Embryonic facial prominence (tissue), 1 donor: ENCODE measurements at regions not wholly inside any gene's neighbourhood (a gene's known extent, or its start where the extent isn't known, plus 50 kb on each side); places are given as distances from the start of the nearest gene placed in this dataset.

Experiments
- DNase-seq: peaks from one replicate; pipeline ENCODE4 v3.0.0-alpha.2; 2016; ENCODE audit errors: extremely low spot score

DNA sequence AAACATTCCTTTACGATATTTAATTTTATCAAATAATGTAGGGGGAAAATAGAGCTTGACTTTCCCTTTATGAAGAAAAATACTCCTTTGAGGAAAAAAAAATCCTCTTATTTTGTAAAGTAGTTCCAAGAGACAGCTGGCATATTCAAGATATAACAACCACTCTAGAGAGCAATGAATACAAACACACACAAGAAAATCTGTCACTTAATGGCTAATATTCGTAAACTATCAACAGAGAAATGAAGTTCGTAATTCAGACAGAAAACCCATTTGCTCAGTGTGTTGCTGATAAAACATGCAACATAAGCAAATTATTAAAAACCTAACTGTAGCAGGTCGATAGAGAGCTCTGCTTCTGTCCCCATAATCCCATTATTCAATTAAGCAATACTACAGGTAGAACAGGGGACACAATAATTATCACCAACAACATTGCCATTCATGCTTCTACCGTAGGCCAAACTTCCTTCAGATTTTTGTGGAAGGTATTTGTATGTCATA lies 714.4 kb upstream of the MARCKS start:
- DNase-seq: no peak

DNA sequence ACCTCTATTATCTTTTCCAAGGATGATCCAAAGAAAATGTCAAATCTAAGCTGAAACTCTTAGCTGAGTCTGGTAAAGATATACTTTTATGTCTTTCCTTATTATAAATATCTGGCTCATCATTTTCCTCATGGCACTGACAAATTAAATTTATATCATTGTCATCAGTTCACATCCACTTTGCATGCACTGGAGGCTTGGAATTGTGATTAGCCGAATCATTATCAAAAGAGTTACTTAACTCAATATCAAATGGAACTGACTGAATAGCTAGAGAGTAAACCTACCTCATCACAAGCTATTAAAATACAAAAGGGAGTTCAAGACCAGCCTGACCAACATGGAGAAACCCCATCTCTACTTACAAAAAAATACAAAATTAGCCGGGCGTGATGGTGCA lies 713.9 kb upstream of the MARCKS start:
- DNase-seq: no peak

DNA sequence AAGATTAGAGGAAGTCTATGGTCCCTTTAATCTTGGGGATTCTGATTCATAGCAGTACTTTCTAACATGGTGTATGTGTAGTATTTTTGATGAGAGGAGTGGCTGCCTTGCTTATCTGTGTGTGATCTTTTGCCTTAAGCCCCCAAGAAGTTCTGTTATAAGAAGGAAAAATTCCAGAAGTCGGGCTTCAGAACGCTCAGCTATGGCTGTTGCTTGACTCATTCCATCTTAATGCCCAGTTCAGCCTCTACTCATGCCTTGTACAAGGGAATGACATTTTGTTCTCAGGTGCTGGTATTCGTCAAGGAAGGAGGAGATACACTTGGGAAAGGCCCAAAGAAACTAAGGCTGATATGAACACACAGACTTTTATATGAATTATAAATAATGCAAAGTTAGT lies 713.0 kb upstream of the MARCKS start:
- no peak for DNase-seq

DNA sequence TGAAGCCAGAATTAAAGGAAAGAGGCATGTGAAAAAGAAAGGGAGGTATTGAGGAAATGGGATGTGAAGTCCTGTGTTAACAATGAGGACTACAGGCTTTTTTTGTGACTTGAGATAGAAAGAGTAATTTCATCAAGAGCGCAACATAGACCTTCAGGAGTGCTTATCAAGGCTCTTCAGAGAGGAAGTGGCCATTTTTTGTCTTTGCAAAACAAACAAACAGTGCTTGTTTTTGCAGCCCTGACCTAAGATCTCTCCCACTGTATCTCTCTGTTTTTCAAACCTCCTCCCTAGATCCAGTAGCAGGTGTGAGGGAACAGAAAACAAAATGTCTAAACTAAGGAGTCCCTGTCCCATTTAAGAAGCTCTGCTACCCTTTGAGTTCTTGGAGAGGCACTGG lies 710.3 kb upstream of the MARCKS start:
- DNase-seq: no peak

DNA sequence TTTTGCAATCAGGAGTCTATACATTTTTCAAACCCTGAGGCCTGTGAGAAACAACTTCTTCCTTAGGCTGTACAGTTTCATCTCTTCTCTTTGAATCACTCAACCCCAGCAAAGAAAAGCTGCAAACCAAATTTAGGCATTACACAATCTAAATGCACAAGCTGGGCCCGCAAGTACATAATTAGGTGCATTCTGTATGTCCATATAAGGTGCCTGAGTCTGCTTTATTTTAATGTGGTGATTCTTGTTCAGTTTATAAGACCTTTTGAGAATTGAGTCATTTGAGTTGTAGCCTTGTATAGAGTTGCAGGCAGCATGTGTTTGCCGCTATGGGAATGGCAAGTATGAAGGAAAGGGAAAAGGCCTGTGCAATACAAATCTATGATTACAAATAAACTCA lies 709.6 kb upstream of the MARCKS start:
- no peak for DNase-seq

DNA sequence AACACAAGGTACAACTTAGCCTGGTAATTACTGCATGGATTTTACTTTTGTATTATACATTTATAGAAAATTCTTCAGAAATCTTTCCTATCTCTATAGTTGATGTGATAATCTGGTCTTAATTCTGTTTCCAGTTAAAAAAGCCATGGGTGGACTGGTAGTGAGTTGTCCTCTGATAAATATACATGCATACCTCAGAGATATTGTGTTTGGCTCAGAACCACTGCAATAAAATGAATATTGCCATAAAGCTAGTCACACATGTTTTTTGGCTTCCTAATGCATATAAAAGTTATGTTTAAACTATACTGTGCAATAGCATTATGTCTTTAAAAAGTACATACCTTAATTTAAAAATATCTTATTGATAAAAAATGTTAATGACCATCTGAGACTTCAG lies 708.6 kb upstream of the MARCKS start:
- no peak for DNase-seq

DNA sequence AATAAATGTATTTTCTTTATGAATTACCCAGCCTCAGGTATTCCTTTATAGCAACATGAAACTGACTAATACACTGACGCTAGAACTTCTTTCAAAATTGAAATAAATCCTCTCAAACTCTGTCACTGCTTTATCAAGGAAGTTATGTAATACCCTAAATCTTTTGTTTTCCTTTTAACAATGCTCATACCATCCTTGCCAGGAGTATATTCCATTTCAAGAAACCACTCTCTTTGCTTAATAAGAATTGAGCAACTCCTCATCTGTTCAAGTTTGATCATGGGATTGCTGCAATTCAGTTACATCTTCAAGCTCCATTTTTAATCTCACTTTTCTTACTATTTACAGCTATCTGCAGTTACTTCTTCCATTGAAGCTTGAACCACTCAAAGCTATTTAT lies 707.6 kb upstream of the MARCKS start:
- DNase-seq: no peak

DNA sequence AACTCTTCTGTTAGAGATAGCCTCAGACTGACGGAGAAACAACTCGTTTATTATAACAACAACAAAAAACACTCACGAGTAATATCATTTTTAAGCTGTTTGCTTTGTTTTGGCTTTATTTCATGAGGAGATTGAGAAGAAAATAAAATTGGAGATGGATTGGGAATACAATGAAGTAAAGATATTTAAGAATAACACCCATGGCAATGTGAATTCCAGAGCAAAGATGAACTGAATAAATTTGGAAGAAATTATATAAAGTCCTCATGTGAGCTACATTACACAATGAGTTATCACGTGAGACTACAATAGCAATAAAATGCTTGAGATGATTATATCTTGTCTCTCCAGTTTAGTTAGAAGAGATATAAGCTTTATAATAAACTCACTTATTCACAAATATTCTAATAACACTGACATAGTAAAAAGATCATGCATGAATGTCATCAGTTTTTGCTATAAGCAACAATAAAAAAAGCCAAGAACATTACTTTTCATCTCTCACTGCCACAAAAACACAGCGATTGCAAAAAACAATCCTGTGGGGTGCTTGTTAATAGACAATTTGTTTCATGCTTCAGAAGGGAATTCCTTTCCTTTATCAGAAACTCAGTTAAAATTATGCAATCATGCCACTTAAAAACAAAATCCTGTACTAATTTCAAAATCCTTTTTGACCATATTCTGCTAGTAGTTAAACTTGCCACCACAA lies 696.7 kb upstream of the MARCKS start:
- no peak for DNase-seq

DNA sequence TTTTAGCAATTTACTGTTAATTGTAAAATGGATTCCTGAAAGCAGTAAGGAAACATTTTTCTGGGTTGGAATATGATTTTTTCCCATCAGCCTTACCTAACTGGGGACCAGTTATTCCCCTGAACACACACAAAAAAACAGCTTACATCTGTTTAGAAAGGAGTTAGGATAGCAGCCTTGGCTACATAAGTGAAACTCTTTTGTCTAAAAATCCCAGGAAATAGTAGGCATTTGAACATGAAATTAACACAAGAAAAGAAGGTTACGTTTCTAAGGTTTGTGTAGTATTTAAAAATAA lies 696.2 kb upstream of the MARCKS start:
- no peak for DNase-seq

DNA sequence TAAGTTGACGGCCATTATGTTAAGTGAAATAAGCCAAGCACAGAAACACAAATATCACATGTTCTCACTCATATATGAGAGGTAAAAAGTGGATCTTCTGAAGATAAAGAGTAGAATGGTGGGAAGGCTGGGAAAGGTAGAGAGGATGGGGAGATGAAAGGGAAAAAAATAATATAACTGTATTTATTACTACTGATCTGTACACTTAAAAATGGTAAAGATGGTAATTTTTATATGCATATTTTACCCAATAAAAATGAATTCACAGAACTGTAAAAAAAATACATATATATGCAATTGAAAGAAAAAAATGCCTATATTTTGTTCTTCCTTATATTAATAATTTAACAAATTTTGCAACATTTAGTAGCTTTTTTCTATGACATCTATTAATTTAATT lies 694.4 kb upstream of the MARCKS start:
- no peak for DNase-seq

DNA sequence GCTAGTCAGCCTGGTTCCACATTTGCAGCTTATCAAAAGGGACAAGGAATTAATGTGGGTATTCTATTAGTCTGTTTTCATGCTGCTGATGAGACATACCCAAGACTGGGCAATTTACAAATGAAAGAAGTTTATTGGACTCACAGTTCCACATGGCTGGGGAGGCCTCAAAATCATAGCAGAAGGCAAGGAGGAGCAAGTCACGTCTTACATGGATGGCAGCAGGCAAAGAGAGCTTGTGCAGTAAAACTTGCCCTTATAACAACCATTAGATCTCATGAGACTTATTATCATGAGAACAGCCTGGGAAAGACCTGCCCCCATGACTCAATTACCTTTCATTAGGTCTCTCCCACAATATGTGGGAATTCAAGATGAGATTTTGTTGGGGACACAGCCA lies 689.1 kb upstream of the MARCKS start:
- no peak for DNase-seq

DNA sequence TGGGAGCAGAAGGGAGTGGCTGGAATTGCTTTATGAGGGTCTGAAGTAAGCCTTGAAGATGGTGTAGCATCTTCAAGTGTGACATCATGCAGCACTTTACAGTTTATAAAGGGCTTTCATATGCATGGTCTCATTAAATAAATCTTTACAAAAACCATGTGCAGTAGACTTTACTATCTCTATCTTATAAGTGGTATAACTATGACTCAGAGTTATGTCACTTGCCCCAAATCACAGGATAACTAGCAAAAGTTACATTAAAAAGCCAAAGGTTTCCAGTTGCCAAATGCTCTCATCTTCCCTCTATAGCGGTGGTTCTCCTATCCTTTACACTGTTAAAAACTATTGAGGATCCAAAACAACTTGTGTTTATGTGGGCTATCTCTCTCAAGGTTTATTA lies 687.7 kb upstream of the MARCKS start:
- DNase-seq: no peak

DNA sequence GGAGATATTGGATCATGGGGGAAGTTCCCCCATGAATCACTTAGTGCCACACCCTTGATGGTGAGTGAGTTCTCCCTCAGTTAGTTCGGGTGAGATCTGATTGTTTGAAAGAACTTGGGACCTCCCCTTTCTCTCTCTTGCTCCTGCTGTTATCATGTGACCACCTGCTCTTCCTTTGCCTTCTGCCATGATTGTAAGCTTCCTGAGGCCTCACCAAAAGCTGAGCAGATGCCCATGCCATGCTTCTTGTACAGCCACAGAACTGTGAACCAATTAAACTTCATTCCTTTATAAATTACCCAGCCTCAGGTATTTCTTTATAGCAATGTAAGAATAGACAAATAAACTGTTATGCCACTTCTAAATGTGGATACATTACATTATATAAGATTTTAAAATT lies 686.7 kb upstream of the MARCKS start:
- no peak for DNase-seq

DNA sequence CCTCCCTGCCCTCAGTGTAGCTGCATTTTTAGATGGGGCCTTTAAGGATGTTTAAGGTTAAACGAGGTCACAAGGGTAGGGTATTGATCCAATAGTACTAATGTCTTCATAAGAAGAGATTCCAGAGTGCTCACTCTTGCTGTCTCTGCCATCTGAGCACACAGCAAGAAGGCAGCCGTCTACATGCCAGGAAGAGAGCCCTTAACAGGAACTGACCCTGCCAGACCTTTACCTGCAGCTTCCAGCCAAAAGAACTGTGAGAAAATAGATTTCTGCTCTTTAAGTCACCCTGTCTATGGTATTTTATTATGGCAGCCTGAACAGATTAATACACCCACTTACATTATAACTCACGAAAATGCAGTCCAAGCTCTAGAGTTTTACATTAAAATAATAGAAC lies 685.3 kb upstream of the MARCKS start:
- no peak for DNase-seq

DNA sequence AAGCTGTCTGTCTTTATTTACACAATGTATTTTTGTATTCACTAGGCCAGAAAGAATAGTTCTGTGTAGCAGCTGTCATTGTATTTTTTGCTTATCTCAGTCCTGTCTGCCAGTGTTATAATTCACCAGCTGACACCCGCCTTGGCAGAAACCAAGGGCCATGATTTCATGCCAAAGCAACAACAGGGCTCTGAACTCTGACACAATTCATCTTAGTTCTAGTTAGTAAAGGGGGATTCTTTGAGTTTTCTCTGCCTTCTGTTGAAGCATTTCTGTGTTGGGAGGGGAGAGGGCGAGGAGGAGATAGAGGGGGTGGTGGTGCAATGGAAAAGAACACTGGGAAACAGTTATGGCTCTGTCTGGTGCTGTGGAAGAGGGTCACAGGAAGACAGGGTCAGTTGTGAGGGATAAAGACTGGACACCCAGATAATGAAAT lies 684.6 kb upstream of the MARCKS start:
- no peak for DNase-seq

DNA sequence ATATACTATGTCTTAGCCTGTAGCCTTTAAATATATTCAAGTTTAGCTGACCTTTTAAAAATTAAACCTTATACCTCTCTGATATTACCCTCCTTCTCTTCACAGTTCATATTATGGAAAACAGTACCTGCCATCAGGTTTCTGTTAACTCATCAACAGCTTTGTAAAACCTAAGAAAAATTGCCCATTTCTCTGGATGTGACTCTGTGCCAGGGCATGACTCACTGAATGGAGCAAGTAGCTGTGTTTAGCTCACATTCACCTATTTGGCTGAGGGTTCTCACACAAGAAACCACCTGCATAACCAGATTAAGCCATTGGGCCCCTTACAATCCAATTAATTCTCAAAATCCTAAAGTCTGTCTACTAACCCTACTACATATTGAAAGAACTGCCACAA lies 678.8 kb upstream of the MARCKS start:
- no peak for DNase-seq

DNA sequence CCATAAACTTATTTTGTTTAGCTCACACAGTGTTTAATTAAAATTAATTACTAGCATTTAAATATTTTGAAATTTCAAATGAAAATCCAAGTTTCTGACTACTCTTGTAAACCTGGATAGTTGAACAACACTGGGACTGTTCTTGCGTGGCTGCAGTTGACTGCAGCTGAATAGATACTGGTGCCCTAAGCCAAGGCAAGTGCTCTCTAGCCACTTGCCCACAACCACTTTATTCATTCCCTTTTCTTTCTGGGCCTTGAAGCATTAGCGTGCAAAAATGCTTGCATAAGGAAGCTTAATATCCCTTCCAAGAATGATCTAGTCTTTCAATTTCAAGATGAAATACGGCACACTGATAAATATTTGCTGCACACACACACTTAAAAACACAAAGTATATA lies 676.0 kb upstream of the MARCKS start:
- no peak for DNase-seq

DNA sequence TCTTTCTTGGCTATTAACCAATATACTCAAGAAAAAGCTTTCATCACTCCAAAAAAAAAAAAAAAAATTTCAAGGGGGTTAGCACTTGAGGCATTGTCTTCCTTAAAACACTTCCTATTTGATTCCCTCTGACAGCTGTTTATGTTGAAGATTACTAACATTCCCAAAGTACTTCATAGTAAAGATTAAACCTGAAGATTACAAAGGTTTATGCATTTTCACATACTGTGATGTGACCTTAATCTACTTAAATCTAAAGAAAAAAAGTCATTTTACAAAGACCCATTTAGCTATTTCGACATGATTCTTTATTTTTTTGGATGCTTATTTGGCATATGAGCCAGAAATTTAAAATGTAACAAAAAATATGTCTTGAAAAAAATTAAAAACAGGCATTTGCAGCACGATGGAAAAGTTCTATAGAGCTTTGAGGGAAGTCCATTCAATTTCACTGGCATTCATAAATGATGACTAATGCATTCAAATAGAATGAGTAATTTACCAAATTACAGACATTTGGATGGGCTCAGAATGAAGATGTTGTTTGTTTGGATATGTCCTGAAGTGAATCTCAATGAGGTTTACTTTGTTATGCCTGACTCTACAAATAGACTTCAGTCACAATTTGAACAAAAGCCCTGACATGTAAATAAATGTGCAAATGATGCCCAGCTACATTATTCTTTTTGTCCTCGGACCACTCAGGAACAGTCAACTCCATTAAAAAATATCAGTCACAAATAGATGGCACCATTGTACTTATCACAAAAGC lies 674.6 kb upstream of the MARCKS start:
- DNase-seq: peak; percentile 37

DNA sequence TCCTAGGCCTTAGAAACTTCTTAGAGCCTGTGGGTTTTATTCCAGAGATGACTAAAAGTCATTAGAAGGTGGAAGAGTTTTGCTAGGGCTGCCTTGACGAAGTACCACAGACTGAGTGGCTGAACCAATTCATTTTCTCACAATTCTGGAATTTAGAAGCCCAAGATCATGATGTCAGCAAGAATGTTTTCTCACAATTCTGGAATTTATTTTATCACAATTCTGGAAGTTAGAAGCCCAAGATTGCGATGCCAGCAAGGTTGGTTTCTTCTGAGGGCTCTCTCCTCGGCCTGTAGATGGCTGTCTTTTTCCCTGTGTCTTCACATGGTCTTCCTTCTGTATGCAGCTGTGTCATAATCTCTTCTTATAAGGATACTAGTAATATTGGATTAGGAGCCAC lies 672.9 kb upstream of the MARCKS start:
- no peak for DNase-seq

DNA sequence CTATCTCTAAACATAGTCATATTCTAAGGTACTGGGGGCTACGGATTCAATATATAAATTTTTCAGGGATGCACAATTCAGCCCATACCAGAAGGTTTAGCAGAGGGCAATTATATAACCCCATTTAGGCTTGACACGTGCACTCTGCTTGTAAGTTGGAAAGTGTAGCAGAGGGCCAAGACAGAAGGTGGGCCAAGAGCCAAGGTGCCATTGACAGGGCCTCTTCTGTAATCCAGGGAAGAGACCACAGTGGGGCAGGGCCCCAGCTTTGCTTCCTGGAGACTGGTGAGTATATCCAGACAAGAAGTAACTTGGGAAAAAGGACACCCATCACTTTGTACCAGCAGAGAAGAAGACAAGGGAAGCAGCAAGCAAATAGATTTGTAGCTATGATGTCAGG lies 672.4 kb upstream of the MARCKS start:
- no peak for DNase-seq

DNA sequence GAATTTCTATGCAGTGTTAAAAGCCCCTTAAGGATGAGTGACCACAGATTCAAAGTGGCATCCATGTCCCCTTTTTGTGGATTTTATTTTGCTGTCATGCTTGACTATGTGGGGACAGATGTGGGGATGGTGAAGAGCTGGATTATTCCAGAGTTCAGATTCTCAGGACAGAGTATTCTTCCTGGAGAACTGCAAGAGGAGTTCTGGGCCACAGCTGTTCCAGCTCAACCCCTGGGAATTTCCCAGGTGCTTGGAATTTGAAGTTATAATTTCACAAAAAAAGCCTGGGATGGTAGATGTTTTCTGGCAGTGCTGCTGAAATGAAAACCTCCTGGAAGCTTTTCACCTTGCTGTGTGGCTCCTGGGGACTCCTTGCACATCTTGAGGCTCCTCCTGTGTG lies 671.8 kb upstream of the MARCKS start:
- DNase-seq: no peak

DNA sequence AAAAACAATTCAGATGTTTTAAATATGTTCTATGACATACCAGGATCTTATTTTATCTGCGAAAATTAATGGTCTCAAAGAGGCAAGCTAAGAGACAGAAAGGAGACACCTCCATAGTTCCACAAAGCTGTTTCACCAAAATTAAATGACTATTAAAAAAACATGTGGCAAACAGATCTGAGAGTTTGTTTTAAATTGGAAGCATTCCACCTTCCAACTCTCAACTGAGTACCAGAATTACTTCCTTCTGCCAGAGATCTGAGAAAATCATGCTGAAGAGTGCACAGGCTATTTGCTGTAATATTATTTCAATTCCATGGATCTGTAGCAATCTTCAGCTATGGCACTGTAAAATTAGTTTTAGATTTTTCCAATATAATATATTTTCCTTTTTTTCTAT lies 669.5 kb upstream of the MARCKS start:
- no peak for DNase-seq

DNA sequence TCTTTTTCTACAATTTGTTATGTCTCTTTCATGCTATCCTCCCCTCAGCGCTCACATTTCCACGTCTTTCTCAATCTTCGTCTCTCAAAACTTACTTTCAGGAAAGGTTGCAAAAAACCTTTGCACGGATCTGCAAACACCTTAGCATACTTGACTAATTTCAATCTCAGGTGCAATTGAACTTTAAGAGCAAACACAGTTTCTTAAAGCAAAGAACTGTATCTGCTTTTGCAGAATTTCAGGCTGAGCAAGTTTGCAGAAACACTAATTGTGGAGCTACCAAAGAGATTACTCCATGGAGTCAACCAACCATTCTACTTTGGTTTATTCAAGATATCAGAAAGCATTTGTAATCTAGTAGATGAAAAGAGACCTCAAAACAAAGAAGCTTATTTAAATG lies 668.2 kb upstream of the MARCKS start:
- no peak for DNase-seq

DNA sequence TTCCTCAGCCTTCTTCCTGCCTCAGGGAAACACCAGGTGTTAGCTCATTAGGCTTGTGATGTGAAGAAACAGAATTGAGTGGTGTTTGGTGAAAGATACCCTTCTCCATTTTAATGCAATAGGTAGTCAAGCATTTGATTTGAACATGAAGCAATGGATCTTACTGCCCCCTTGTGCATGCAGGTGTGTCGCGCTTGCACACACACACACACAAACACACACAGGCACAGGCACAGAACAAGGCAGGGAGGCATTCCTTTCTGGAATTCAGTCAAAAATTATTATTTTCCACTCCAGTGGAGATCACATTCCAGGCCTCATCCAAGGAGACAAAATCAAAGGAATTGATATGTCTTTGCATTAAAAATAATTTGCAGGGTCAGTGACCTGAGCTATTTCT lies 667.0 kb upstream of the MARCKS start:
- no peak for DNase-seq
